Suppressor macrophage treated with lipopolysaccharide for 4 hours (primary cell): ENCODE measurements at regions not wholly inside any gene's neighbourhood (a gene's known extent, or its start where the extent isn't known, plus 50 kb on each side); places are given as distances from the start of the nearest gene placed in this dataset.

Source experiments
- DNase-seq: peaks from one replicate; pipeline ENCODE4 v3.0.0-alpha.2; 2020

GRCh38 chr4:173919196-173919595 is 364.3 kb downstream of the FBXO8 start:
- no peak for DNase-seq

DNA sequence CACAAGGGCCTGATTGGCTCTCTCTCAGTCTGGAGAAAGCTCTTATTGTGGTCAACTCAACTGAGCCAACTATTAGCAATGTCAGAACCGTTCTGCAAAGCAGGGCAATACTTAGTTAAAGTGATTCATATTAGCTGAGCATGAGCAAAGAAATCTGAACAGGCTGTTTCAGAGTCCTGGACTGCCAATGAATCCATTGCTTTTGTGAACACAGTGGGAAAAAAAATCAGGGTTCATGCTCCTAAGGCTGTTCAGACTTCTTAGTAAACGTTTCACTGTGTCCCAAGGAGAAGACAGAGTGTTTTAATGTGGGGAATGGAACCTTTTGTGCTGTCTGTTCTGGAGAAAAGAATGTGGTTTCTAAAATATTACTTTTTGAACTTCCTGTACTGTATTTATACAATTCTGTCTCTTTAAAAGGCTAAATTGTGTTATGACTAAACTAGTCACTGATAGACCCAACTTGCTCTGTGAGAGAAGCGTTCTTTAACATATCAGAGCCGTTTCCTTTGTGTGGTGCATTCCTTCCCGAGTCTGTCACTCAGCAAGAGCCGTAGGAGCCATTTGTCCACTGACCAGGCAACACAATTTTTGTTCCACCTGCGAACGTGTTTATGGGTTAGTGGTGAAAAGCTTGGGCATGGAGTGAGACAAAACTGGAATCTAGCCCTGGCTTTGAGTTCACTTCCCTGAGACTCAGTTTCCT is 366.1 kb downstream of the FBXO8 start:
- DNase-seq, result no peak

- no peak for DNase-seq
Measured at GRCh38 chr4:173913496-173913895, 370.0 kb downstream of the FBXO8 start.

- DNase-seq, result no peak
Measured at GRCh38 chr4:173912384-173912783, 371.1 kb downstream of the FBXO8 start.

DNA sequence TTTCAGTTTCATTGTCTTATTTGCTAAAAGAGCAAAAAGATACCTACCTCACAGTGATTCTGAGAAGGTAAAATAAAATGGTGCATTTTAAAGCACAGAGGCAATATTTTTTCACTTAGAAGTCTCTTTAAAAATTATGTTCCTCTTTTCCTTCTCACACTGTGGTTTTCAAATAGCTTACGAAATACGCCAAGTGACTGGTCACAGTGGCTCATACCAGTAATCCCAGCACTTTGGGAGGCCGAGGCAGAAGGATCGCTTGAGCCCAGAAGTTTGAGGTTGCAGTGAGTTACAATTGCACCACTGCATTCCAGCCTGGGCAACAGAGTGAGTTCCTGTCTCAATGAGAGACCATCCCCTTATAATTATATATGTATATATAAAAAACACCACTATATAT is 372.6 kb downstream of the FBXO8 start:
- peak; percentile 75 for DNase-seq

DNA sequence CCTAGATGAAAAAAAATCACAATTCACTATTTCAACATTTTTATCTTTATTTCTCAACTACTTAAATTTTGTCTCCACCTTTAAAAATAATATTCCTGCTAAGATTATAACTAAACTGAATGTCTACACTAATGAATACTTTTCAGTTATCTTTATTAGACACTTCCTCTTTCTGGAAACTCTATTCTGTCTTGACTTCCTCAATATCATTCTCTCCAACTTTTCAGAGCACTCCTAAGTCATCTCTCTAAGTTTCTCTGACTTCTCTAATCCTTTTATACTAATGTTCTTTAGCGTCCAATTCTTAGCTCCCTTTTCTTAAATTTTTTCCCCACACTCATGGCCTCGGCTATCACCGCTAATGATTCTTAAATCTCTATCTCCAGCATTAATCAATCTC is 374.2 kb downstream of the FBXO8 start:
- DNase-seq, result peak; percentile 43

DNA sequence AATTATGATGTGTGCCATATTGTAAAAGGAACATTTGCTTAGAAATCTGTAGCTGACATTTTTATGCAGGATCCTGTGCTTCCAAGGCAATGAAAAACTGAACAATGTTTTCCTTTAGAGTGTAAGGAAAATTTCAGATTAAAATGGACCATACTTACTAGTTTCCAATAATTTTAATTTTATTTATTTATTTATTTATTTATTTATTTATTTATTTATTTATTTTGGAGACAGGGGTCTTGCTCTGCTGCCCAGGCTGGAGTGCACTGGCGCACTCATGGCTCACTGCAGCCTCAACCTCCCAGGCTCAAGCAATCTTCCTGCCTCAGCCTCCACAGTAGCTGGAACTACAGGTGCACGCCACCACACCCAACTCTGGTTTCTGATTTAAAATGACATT is 369.8 kb upstream of the HAND2 start:
- DNase-seq, result no peak

- no peak for DNase-seq
Measured at GRCh38 chr4:173891072-173891471, 361.0 kb upstream of the HAND2 start.

DNA sequence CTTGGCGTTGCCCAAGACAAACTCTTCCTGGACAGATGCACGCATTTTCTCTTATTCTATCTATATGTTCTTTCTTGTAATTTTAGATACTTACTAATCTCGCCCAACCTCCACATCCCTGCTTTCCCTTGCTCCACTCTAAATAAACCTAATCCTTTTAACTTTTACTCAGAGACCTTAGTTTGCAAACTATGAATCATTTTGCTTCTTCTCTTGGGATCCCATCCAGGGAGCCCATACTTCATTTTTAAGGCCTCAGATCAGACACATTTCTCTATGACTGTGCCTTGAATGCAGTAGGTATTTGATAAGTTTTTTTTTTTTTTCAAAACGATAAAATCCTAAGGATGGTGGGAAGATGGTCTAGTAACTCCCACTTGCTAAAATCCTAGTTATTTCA is 353.8 kb upstream of the HAND2 start:
- no peak for DNase-seq

DNA sequence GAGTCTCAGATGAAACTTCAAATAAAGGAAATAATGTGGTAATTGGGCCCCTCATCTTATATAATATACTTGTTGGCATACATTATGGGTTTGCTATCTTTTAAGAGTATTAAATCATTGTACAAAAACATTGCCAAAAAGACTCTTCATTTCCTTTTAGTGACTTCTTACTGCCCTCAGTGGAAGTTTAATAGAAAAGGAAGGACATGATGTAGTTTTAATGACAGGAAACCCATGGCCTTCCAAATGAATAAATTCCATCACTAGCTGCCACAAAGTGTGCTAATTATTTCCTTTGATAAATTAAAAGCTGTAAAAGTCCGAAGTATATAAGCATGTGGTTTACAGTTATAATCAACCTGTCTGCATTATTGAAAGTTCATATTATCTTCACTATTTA is 350.9 kb upstream of the HAND2 start:
- no peak for DNase-seq

DNA sequence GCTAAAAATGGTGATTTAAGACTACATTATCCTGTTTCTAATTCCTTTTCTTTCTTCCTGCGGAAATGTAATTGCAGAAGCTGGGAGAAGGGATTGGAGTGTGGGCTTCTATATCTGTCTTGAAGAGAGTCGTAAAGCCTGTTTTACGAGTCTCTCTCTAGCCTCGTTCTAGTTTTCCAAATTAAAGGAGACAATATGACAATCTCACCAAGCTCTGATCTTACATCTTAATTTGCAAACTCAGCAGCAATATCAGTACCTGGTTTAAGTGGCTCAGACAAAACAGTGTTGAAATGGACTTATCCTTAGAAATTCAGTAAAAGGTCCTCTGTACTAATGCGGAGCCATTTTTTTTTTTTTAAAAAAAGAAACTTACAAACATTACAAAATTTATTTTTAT is 349.5 kb upstream of the HAND2 start:
- no peak for DNase-seq

GRCh38 chr4:173878701-173879100 is 348.7 kb upstream of the HAND2 start:
- no peak for DNase-seq

DNA sequence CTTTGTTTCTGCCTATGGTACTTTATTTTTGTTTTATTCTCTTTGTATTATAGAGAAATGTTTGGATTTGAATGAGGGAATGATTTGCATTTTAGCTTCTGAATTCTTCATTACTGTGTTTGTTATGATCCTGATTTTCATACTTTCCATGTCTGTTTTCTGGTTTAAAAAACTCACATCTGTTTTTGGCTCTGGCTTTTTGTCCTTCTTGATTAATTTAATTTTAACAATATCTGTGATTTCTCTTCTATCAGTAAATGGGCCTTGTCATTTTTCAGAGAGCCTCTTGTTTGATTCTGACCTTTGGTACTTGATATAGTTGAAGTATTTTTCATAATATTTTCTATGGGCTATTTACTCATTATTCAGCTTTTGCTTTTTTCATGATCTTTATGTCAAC is 341.6 kb upstream of the HAND2 start:
- no peak for DNase-seq

- DNase-seq, result no peak
Measured at GRCh38 chr4:173866322-173867026, 336.4 kb upstream of the HAND2 start.

GRCh38 chr4:173862754-173863153 is 332.7 kb upstream of the HAND2 start:
- DNase-seq, result no peak

GRCh38 chr4:173860094-173860493 is 330.1 kb upstream of the HAND2 start:
- DNase-seq, result no peak

- DNase-seq, result no peak
Measured at GRCh38 chr4:173859091-173859713, 329.2 kb upstream of the HAND2 start.

DNA sequence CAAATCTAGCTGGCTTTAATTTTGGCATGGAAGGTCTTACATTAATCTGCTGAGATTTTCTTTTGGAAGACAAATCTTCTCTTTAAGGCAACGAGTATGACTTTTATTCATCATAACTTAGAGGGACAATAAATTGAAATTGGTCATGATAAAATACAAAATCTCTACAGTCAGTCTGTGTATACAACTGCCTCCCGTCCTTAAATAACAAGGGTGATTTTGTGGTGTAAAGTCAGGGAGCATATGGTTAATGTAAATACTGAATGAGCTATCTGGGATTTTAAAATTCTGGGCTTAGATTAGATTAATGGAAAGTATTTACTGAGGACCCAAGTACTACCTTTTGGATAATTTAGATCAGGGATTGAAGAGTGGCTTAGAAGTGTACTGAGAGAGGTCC is 328.4 kb upstream of the HAND2 start:
- DNase-seq, result no peak

GRCh38 chr4:173857828-173858227 is 327.8 kb upstream of the HAND2 start:
- DNase-seq, result no peak

DNA sequence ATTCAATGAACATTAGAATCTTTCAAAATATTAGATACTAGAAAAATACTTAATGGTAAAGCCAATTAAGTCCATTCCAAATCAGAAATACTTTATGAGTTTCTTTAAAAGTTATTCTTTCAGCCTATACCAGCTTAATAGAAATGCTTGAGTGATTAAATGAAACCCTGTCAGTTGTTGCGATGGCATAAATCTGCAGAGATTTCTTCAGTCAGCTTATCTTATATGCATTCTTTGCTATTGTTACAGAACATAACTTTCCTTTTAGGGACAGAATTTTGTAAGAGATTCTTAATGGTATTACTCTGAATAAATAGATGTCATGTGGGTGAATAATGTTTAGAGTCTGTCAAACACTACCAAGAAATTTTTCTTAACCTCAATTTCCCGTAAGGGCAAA is 325.0 kb upstream of the HAND2 start:
- no peak for DNase-seq

DNA sequence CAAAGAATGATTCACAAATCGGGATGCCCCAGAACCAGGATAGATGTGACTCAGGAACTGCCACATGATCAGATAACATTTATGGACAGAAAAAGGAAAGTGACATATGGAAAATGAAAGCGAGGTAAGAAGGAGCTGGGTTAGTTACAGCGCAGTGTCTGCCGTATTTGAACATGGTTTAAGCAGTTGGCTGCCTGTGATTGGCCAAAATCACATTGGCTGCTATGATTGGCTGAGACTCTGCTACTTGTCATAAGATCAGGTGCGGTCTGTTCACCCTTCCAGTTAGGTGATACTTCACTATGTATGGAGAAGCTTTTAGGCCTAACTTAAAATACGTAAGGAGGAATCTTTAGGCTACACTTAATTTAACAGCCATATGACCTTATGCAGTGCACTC is 322.7 kb upstream of the HAND2 start:
- DNase-seq, result no peak

DNA sequence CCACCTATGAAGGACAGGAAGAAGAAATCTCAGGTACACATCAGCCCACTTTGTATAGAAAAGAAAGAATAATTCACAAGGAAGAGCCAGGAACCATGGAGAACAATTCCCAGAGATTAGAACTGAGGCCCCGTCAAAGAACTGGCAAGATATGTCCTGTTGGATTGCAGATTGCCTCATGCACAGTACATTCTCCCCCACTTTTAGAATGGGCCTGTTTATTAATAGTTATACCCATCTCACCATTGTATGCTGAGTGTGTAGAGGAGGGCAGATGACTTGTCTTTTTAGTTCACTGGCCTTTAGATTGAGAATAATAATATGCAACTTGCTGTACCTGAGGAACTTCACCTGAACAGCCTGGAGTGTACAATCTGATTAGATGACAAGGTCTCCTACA is 315.6 kb upstream of the HAND2 start:
- no peak for DNase-seq

DNA sequence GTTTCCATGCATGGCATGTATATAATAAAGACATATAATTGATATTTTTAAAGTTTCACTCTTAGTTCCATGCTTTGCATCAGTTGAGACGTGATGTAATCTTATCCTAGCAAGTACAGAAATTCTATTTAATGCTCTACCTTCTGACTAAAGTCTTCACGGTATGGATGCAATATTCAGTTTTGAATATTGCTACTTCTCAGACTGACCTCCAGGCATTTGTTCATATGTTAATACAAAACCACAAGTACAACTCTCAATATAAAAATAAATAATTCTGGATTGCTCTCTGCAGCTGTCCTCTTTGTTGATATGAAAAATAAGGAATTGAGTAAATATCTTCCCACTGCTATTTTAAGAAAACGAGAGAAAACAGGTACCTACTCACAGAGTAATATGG is 309.8 kb upstream of the HAND2 start:
- DNase-seq, result no peak

DNA sequence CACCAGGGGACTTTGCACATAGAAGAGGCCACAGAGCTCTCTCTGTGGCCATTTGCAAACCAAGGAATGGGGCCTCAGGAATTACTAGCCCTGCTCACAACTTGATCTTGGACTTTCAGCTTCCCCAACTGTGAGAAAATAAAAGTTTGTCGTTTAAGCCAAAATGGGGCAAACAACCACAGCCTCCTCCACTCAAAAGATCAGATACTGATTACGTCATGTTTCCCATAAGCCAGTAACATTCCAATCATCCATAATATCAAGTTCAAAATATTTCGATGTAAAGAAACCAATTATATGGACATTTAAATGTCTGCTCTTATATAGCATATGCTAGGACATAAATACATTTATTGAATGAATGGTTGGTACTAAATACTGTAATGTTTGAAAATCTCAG is 307.5 kb upstream of the HAND2 start:
- no peak for DNase-seq

- DNase-seq, result no peak
Measured at GRCh38 chr4:173835903-173836302, 305.9 kb upstream of the HAND2 start.
